ENCODE measurements at regions not wholly inside any gene's neighbourhood (a gene's known extent, or its start where the extent isn't known, plus 50 kb on each side); places are given as distances from the start of the nearest gene placed in this dataset.

- Histone ChIP-seq H3K9me2 (ENCODE audit: insufficient read depth) (0 out of 2 replicates have a peak, but pooled peaks cover 7% of the 10 kb centered on the region), H3K79me2 (ENCODE audit: insufficient read depth, low read length) (no peaks in the 10 kb centered on the region), H4K20me1 (ENCODE audit: insufficient read depth) (no peaks in the 10 kb centered on the region), H2AFZ (ENCODE audit: low read depth, low read length, poor library complexity, severe bottlenecking) (no peak overlapping the region), H3K27ac (ENCODE audit: low read depth, low read length) (no peak overlapping the region), H3K27me3 (ENCODE audit: insufficient read depth, low read length) (no peaks in the 10 kb centered on the region), H3K4me3 (replicated peaks in 1 of 2; ENCODE audit: low read depth in 1 of 2, low read length in 2 of 2) (no peak overlapping the region), H3K4me1 (ENCODE audit: control insufficient read depth in 1 of 2, insufficient read depth in 2 of 2, low read length in 2 of 2) (no peaks in the 10 kb centered on the region), H3K9me3 (ENCODE audit: control insufficient read depth in 1 of 2, insufficient read depth in 1 of 2, low read depth in 1 of 2, low read length in 2 of 2) (no peaks in the 10 kb centered on the region), H3K36me3 (ENCODE audit: control insufficient read depth in 1 of 2, insufficient read depth in 2 of 2, low read length in 2 of 2) (no peaks in the 10 kb centered on the region), H3K9ac (ENCODE audit: low read length) (no peak overlapping the region), H3K4me2 (ENCODE audit: low read length) (no peak overlapping the region)
- DNase-seq (ENCODE audit: low read depth, low spot score) = no peak
- no peak for ATAC-seq
- CTCF ChIA-PET = no interaction called here
- BruUV-seq (replicated peaks) = no TSS peak
- RAD21 ChIA-PET (ENCODE audit: low non-redundant PET in 1 of 2, low total read pairs in 2 of 2, uncharacterized antibody in 2 of 2, unreplicated experiment in 2 of 2) = no interaction called here
- intact Hi-C loops (cut with micrococcal nuclease) = no loop called here
- POLR2A ChIA-PET = no interaction called here
- TF ChIP-seq TCF7L2 (IDR thresholded peaks at IDR 0.05; ENCODE audit: borderline replicate concordance, extremely low read depth, insufficient read depth, insufficient read length) (no peak), POLR2AphosphoS5 (IDR thresholded peaks at IDR 0.05; ENCODE audit: low read depth, low read length) (no peak), RAD21 (IDR thresholded peaks at IDR 0.05; ENCODE audit: low read depth) (no peak), EGR1 (IDR thresholded peaks at IDR 0.05; ENCODE audit: low read depth) (no peak), ZNF274 (IDR thresholded peaks at IDR 0.05; ENCODE audit: low read depth, low read length) (no peak), CTCF (IDR thresholded peaks at IDR 0.05 in 2 of 3, conservative IDR thresholded peaks at IDR 0.05 in 1 of 3; ENCODE audit: borderline replicate concordance in 1 of 3, insufficient read depth in 1 of 3, low read depth in 2 of 3, low read length in 2 of 3) (no peak), EZH2 (IDR thresholded peaks at IDR 0.05) (no peak), ZFX (IDR thresholded peaks at IDR 0.05) (no peak), YY1 (IDR thresholded peaks at IDR 0.05; ENCODE audit: extremely low read depth, insufficient replicate concordance, low read depth, low read length) (no peak), JUND (IDR thresholded peaks at IDR 0.05) (no peak), POLR2A (IDR thresholded peaks at IDR 0.05; ENCODE audit: borderline replicate concordance, extremely low read depth, insufficient read depth, insufficient read length) (no peak), ATF3 (IDR thresholded peaks at IDR 0.05) (no peak), CBX3 (IDR thresholded peaks at IDR 0.05; ENCODE audit: low read depth) (no peak), SP1 (IDR thresholded peaks at IDR 0.05; ENCODE audit: low read depth) (no peak), SRF (IDR thresholded peaks at IDR 0.05; ENCODE audit: low read depth) (no peak), REST (IDR thresholded peaks at IDR 0.05; ENCODE audit: low read depth) (no peak), MAX (IDR thresholded peaks at IDR 0.05) (no peak), EZH2phosphoT487 (IDR thresholded peaks at IDR 0.05; ENCODE audit: borderline replicate concordance) (no peak), SIN3A (IDR thresholded peaks at IDR 0.05; ENCODE audit: low read depth) (no peak), ELF1 (IDR thresholded peaks at IDR 0.05; ENCODE audit: borderline replicate concordance, low read depth) (no peak)
These were observed 191.1 kb upstream of the FAT4 start for GRCh38 chr4:125123570-125124109.

Data from HCT116 (cell line).